HG03469 (cell line): ENCODE measurements at regions not wholly inside any gene's neighbourhood (a gene's known extent, or its start where the extent isn't known, plus 50 kb on each side); places are given as distances from the start of the nearest gene placed in this dataset.
A peak's percentile ranks its signal among the peaks of the same experiment; 100 is the strongest.

Source experiments
- ATAC-seq: cut with Tn5 transposase; IDR thresholded peaks from one replicate; pipeline ENCODE4 v1.9.1; 2021; ENCODE audit warnings: mild to moderate bottlenecking, moderate library complexity, moderate number of reproducible peaks; ENCODE audit not compliant: unreplicated experiment

DNA sequence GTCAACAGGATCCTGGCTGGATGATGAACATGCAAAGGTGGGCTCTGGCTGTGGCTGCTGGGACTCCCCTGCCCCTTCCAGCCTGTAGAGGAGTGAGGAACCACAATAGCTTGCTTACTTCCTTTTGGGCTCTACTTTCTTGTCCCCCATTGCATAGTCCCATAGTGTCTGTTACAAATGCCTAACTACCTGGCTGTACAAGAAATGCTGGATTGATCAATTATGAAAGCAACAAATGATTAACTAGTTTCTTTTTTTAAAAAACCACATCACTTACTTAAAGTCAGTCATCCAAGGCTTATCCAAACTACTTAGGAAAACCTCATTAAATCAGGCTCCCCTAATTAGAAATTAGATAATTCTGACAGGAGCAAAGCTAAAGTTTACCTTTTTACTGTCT, 514.1 kb upstream of the PKN2 start:
- no peak for ATAC-seq

DNA sequence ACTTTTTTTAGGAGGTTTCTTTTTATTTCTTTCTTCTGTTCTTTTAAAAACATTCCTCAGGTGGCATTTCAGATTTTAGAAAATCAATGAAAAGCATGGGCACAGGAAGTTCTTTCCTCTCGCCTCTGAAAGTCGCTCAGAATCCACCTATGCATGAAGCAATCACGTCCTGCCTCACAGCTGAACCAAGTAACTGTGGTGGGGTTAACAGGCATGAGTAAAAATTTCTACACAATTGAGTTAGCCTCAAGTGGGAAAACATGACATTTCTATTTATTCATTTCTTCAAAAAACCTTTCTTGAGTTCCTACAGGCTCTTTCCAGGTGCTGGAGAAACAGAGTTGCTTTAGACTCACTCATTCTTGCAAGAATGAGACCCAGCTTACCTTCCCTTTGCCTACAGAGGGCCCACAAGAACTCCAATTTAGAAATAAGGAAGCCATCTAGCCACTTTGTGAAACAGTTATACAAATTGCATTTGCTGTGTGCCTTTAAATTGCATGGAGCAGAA, 508.9 kb upstream of the PKN2 start:
- no peak for ATAC-seq

DNA sequence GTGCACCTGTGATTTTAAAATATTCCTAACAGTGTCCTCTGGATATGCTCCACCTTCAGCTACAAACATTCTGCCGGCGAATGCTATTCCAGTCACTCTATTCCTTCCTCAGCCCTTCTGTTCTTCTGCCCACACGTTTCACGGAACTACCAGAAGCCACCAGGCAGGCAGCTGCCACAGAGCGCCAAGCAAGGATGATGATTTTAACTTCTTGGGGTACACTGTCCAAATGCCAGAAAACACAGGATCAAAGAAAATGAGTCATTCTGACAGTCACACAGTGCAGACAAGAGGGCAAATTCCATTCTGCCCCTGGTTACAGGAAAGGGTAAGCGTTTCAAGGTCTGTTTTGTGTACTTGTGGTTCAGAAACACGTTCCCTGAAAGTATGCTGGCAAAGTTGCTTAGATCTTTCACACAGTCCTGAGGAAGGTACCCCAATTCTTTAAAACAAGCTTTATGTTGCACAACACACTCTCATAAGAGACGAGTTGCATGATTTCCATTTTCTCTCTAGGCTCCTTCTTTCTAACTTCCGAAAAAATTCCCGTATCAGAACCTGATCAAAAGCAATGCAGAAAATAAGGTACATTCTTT, 508.3 kb upstream of the PKN2 start:
- ATAC-seq: no peak

DNA sequence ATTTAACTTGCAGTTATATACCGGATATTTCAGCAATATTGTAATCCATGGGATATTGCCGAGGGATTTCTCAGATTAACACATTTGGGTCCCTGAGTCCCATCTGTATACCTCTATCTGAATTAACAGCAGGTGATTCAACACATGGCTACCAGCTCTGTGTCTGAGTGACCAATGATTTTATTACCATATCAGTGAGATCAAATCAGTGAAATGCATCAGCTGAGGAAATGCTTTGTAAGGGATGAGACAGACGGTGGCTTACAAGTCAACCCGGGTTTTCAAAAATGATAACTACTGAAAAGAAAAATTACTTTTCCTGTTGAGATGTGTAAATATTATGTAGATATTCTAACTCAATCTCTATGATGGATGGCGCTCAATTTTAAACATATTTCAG, 504.1 kb upstream of the PKN2 start:
- no peak for ATAC-seq

DNA sequence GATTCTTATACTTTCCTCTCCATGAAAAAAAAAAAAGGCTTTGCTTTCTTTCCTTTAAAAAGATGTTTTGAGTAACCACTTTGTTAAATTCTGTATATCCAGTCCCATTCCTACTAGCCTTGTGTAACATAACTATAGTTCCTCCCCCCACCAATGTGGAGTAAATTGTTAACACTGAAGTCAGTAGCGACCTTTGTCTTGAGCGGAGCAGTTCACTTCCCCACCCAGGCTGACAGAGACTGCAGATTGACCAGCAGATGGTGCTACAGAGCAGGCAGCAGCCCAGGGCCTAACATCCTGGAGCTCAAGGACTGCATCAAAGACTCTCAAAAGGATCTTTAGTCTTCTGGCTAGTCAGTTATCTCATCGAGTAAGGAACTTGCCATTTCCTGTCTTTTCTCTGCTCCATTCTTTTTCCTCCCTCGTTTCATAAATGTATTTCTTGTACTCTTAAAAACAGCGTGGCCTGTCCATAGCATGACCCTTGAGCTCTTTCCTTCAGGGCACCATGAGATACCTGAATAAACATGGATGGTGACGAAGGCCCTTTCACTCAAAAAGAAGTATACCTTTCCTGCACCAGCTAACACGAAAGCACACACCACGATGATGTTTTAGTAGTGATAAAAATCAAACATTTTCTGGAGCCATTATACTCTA, 503.5 kb upstream of the PKN2 start:
- ATAC-seq: peak; percentile 95

DNA sequence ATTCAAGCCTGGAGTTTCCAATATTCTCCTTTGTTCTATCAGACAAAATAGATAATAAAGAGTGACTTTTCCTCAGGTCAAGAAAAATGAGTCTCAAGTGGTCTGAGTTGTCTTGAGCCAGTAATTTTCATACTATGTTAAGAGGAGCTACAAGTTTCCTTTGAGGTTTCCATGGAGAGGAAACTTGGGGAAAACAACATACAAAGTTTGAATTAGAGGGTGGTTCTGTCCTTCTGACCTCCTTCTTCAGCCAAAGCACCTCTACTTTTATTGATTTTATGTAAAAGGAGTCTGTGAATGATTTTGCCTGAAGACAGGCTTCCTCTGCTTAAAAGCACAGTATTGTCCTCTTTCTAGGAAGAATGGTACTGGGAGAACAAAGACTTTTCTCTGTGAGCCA, 497.2 kb upstream of the PKN2 start:
- ATAC-seq: no peak

DNA sequence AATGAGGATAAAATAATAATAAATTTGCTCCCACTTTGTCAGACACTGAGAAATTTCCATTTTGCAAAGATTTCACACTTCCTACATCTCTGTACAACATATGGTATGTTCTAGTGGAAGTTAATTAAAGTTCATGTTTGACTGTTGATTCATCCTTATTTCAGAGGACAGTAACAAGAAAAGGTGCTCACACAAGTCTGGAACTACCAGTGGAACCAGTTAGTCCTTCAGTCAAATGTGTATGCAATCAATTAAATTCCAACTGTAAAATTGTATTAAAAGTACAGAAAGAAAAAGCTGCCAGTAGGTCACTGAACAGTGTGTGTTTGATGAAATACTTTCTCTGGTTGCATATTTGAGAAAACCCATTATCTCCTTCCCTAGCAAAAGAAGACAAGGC, 496.0 kb upstream of the PKN2 start:
- ATAC-seq: no peak

DNA sequence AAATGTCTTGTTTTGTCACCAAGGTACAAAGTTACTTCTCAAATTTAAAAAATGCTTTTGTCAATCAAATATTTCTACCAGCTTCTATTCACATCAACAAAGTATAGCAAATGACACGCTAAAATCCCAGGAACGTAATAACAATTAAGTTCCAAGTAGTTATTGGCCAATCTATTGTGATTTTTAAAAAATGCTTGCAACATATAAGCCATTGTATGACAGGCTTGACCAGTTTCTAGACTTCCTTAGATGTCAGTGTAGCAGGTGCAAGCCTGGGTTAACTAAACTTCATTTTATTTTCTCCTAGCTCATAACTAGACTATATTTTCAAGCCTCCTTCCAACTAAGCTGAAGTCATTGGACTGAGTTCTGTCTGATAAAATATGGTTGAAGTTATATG, 494.5 kb upstream of the PKN2 start:
- no peak for ATAC-seq

DNA sequence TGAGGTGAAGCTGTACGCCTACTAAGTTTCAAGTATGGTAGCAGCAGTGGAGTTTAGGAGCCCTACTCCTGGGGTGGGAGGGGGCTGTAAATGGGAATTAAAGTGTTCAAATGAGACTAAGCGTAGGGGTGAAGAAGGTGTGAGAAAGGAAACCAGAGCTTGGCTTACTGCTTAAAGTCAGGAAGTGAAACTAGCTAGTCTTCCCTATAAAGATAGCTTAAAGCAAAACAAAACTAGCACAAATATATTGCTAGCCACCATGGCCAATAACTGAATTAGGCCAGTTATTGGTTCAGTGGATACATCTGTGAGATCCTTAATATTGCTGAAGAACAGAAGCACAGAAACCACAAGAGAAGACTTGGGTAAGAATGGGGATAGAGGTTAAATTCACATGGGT, 492.2 kb upstream of the PKN2 start:
- peak; percentile 97 for ATAC-seq

DNA sequence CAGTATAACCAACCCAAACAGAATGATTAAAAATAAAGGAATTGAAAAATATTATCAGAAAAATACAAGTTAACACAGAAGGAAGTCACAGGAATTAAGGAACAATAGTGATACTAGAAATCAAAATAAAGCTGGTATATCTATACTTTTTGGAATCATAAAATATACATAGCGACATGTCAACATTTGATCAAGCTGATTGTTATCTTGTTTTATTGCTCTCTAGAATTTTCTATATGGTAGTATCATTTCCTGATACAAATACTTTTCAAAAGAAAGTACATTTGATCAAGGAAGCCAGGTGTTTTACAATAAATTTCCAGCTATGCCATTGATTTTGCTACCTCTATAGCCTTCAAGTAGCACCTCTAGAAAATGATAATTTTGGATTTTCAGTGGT, 489.5 kb upstream of the PKN2 start:
- ATAC-seq: no peak

DNA sequence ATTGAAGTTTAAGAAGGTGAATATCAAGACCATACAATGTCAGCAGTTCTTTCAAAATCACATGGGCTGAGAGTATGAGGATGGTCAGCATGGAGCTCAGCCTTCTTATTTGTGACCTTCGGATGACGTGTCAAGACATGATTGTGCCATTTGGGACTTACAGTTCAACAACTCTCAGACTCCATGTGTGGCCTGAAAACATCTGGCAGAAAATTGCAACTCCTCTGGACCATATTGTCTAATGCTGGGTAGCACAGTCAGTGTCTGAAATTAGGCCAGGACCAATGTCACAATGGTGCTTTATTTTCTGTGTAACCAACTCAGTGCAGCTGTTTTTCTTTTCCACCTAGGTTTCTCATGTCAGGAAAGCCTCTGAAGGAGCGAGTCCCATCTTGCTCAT, 483.5 kb upstream of the PKN2 start:
- ATAC-seq: no peak

DNA sequence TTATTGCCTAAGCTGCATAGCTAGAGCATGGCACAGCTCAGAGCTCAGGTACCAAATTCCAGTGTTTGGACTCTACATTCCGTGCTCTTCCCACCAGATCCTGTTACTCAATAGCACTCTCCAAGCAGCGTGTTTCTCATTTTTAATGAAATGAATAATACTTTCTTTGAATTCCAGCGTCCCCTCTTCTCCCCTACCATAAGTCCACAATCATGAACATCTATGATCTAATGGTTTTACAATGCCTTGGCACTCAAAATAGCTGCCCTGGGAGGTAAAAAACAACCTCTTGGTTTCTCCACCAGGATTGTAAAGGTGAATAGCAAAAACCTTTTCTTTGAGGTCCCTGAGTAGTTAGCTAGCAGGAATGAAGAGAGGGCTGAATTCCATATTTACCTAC, 480.0 kb upstream of the PKN2 start:
- ATAC-seq: no peak

DNA sequence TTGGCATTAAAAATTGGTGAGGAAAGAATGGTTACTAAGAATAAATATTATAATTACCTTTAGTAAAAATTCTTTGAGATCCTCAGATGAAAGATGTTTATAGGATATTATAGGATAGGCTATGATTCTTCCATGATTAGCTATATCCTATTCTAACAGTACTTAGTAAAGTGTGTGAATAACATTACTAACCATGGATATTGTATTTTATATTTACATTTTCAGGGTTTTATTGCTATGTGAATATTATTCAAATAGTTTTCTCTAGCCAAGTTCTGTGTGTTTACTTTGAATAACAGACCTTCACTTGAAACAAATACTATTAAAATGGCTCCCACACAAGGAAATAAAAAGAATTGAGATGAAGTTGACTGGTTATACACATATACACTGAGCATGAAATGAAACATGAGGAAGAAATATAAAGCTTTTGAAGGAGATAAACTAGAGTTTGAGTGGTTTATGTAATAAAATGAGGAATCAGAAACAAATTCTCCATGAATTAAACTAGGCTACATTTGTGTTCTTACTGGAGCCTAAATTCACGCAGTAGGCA, 479.4 kb upstream of the PKN2 start:
- no peak for ATAC-seq

DNA sequence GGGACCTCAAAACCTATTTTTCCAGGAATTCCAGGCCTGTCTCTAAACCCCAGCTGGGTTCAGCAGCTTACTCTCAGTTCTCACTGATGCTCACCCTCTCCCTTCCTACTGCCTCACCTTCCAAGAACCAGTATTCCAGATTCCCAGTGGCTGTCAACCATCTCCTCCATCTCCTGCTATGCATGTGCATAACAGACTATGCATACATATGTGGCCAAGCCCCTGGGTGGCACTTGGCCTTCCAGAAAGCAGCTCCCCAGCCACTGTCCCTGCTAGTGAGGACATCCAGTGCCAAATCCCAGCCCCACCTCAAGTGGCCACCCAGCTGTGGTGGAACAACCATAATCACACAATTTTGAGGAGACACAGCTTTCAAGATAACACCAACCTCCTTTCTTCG, 475.7 kb upstream of the PKN2 start:
- no peak for ATAC-seq

DNA sequence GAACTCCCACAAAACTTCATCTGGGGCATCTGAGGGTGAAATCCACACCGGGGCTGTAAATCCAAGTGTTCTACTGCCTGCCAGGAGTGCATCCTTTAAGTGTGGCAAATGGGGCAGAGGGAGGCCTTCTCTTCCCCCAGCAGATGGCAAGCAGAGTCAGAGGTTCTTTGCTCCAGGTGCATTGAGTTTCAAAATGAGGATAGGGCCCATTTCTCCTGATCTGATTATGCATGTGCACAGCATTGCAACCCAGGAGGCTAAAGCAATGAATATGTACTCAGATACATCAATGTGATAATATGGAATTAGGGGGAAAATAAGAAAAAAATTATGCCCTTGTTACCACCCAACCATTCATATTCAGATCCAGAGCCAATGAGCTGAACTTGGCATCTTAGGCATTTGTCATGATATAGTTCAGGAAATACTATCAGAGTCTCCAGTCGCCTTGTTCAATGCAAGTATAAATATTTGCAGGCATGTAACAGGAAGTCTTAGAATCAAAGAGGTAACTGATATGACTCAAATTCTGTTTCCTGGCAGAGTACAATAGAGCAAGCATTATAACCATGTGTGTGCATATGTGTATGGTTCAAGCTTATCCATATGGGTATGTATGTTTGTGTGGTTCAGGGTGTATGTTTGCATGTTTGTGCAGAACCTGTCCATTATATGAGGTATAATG, 473.8 kb upstream of the PKN2 start:
- ATAC-seq: no peak

DNA sequence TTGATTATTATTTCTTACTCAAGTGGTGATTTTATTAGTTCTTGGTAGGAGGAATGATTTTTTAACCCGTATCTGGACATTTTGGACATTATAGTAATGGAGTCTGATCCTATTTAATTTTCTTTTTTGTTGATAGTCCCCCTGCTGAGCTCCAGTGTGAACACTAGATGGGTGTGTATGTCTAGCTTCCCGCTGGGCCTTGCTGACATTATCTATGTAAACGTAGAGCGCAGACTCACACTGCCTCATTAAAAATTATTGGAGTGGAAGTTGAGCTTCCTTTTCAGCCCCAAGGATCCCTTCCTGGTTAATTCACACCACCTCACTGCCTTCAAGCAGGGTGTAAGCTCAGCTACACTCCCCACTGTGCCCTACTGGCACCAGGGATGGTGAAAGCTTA, 467.6 kb upstream of the PKN2 start:
- no peak for ATAC-seq

DNA sequence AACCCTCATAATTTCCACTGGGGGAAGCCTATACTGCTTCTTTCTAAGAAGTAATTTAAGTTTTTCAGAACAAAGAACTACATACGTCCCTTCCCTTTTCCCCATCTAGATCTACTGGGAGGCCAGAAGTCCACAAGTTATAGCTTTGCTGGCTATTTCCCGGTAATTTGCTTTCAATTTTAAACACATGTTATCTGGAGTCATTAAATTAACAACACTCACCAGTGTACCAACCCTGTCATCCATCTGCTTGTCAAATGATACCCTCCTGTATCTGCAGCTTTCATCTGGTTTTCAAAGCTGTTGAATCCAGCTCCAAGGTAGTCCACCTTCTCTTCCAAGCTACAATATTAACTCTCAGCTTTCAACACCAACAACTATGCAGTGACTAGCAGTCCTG, 466.7 kb upstream of the PKN2 start:
- no peak for ATAC-seq

DNA sequence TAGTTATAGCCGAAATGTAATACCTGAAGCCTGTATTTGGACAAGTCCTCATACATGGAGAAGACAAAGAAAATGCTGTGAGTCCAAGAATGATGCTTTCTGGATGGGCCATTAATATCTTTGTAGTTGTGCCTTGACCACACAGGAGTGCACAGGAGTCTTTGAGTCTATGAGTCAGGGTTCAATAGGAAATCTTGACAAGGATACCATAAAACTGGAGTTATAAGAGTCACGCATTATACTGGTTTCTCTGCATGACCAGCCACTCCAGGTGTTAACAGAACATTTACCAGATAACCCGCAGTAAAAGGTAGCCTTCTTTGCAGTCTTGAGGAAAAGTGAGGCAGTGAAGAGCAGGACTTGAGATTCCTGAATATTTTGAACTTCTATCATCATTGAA, 464.6 kb upstream of the PKN2 start:
- ATAC-seq: no peak

DNA sequence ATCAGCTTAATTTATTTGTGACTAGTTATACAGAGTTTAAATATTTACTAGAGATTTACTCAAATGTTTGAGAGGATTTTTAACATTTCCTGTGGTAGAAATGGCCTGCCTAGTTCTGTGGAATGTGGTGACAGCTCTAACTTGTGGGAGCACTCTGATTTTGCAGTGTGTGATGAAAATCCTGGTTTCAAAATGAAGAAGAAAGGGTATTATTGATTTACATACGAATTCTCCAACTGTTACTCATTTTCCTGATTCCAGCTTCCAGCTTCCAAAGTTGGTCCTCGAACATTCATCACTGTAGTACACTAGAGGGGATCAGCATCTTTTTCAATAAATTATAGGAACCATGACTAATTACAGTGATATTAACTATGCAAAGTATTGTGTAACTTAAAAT, 462.7 kb upstream of the PKN2 start:
- ATAC-seq: no peak

DNA sequence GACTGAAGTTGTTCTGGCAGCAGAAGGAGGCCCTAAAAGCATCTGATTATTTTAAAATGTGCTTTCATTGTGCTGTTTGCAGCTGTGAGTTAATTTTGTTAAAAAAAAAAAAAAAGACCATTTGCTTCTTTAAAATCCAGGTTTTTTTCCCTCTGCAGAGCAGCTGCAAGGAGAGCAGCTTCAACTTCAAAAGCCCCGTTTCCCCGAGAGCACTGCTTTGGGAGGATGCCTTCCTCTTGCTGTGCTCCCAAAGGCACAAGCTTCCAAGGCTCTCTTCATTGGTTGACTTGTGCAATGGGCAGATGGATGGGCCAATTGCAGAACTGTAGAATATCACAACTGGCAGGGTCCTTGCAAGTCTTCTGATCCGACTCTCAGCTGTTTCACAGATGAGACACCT, 459.2 kb upstream of the PKN2 start:
- ATAC-seq: no peak

DNA sequence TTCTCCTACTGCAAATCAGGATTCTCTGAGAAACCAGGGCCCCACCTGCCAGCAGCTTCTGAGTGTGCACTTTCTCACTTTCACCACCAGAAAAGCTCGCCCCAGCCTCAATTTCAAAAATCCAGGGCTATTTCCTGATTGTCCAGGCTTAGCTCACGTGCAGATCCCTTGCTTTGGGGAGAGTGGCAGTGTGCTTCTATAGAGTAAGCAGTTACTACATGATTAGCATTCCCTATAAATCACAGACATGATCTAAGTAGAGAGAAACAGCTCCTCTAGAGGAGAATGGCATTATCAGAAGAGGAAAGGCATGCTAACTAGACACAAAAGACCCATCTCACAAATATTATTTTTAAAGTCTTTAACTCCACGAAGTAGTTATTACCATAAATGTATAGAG, 456.0 kb upstream of the PKN2 start:
- no peak for ATAC-seq

DNA sequence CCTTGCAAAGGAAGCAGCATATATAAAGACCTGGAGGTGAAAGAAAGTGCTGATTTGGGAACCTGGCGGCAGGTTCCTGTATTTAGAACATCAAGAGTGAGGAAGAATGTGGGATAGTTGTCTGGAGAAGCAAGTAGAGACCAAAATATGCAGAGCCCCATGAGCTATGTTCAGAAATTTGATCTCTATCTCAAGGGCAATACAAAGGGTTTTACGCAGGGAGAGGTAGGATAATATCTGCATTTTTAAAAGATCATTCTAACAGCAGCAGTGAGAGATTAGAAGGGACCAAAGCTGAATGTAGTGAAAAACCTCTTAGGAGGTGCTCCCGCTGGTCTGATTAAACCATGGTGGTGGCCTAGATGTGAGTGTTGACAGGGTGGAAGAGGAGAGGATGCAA, 453.9 kb upstream of the PKN2 start:
- no peak for ATAC-seq
